GM18519 (cell line): ENCODE measurements at regions not wholly inside any gene's neighbourhood (a gene's known extent, or its start where the extent isn't known, plus 50 kb on each side); places are given as distances from the start of the nearest gene placed in this dataset.

ENCODE experiments used
- ATAC-seq: cut with Tn5 transposase; IDR thresholded peaks from one replicate; pipeline ENCODE4 v1.9.1; 2021; ENCODE audit warnings: mild to moderate bottlenecking, moderate library complexity; ENCODE audit not compliant: unreplicated experiment, low FRiP score

DNA sequence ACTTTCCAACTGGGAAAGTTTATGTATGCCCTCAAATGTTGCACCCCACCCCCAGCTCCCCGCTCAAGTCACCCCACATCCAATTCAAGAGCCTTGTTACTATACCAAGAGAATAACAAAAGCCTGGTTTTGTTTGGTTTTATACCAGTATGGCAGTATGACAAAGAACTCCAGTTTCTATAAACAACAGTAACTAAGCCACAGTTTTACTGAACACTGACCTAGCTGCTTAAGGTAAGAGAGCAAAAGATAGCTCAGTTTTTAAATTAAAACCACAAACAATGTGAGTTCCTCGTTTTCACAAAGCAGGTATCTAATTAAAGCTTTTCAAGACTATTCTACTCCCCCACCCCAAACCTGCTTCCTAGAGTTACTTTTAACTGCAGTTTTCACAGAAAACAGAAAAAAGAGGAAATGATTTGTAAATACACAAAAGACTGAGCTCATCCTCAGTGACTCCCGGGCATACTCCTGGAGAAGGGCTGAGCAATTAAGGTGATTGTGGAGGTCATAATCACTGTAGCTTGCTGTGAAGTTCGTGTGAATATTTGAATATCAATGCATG lies 59.3 kb upstream of the LHX8 start:
- ATAC-seq: no peak

DNA sequence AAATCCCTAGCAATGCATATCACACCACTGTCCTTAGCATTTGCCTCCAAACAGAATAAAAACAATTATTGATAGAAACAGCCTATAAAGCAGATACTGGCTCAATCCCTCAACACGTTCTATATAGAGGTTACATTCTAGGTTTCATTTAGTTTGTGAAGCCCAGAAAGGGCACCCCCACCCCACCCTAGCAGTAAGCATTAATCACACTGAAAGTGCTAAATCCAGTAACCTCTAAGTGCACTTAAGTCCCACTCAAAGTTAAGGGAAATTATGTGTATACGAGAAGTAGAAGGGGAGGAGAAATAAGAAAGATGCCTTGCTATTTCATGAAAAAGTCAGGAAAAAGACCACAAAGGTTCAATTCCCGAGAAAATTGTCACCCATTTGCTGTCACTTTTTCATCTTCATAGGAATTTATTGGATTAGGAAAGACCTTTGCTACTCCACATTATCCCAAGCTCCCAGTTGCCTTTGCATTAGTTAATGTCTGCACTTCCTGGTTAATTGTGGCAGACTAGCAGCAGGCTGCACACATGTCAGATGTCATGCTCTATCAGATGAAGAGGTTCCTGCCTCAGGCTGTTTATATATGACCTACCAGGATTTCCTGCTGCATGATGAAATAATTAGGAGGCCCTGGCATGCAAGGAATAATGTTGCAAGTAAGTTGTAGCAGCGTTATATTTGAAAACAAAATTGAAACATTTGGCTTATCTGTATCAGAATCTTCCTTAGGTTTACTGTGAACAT lies 54.5 kb upstream of the LHX8 start:
- ATAC-seq: no peak

DNA sequence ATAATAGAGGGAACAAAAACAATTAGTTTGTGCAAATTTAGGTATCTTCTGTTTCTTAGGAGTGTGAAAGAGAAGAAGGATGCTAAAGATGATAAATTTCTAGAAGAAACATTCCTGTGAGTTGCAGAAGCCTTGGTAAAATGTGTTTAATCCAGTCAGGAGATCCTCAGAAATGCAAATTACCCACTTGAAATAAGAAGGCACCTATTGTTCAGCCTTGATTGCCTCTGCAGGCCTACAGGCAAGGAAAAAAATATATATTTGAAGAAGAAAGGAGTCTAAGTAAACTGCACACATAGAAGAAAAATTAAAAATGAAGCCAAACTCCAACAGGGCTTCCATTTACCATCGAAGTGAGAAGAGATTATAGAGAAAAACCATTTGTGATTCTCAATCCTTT lies 51.0 kb upstream of the LHX8 start:
- no peak for ATAC-seq

DNA sequence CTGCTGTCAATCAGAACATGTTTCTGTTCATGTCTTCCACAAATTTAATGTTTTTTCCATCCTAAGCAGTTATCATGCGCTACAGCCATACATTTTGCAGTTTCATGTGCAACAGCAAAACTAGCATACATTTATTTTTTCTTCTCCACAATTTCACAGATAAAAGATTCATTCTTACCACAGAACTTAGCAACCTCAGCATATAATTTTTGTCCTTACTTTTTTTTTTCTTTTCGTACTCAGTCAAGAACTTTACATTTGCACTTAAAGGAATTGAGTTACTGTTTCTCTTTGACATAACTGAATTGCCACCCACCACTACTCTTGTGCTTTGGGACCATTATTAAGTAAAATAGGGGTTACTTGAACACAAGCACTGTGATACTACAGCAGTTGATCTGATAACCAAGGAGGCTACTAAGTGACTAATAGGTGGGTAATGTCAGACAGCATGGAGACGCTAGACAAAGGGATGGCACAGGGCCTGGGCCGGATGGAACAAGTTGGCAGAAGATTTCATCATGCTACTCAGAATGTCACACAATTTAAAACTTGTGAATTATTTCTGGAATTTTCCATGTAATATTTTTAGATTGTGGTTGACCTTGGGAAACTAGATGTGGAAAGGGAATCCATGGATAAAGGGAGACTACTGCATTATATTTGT lies 50.2 kb upstream of the LHX8 start:
- no peak for ATAC-seq
